ENCODE measurements at regions not wholly inside any gene's neighbourhood (a gene's known extent, or its start where the extent isn't known, plus 50 kb on each side); places are given as distances from the start of the nearest gene placed in this dataset.
A peak's percentile ranks its signal among the peaks of the same experiment; 100 is the strongest.

DNA sequence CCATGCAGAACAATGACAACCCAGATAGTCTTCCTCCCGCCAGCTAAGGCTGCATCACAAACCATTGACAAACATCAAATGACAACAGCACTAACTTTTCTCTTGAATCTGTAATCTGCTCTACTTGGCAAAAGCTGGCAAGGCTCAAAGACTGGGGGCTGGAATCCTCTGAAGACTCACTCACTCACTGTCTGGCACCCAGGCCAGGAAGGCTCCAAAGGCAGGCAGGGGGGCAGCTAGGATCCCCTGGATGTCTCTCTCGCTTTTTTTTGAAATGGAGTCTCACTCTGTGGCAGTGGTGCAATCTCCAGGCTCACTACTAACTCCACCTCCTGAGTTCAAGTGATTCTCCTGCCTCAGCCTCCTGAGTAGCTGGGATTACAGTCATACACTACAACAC is 159.7 kb upstream of the GPR26 start:
- ATAC-seq (ENCODE audit: low read depth in 2 of 2) (no peak), DNase-seq (no peak)
- Histone ChIP-seq H3K27me3 (ENCODE audit: control insufficient read depth, insufficient read depth, low read length) (no peaks in the 10 kb centered on the region), H3K4me3 (ENCODE audit: low read depth, low read length) (no peak overlapping the region), H3K9me3 (ENCODE audit: control insufficient read depth in 2 of 2, low read length in 2 of 2) (no peaks in the 10 kb centered on the region), H3K4me1 (ENCODE audit: control insufficient read depth, insufficient read depth, low read length, poor library complexity, severe bottlenecking) (no peaks in the 10 kb centered on the region), H3K36me3 (ENCODE audit: control insufficient read depth, insufficient read depth, low read length) (no peaks in the 10 kb centered on the region), H3K27ac (ENCODE audit: insufficient read depth, low read length, poor library complexity, severe bottlenecking) (no peak overlapping the region)
- H3K27me3 Mint-ChIP-seq, result no peaks in the 10 kb centered on the region
- no peak overlapping the region for H3K4me3 Mint-ChIP-seq
- H3K9me3 Mint-ChIP-seq, result peaks cover 0 to 4% (median 0%) of the 10 kb centered on the region in 7 donors
- H3K4me1 Mint-ChIP-seq, result no peaks in the 10 kb centered on the region
- no peak overlapping the region for H3K27ac Mint-ChIP-seq
- H3K36me3 Mint-ChIP-seq, result no peaks in the 10 kb centered on the region

DNA sequence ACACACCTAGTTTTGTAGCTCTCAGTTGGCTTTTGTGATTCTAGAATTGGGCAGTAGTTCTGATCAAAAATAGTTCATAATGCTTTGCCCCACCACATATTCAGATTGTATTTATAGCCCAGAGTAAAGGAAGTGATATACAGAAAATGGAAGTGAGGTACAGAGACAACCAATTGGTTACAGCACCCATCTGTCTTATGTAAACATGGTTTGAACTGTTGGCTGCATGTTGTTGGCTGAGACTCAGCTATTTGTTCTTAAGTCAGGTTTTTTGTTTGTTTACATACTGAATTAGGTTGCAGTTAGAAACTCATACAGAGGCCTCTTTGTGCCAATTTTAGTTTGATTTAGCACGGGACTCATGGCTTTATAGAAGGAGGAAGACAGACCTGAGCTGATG is 158.9 kb upstream of the GPR26 start:
- H3K27me3 Mint-ChIP-seq, result no peaks in the 10 kb centered on the region
- DNase-seq (no peak), ATAC-seq (ENCODE audit: low read depth in 2 of 2) (no peak)
- no peaks in the 10 kb centered on the region for H3K36me3 ChIP-seq (ENCODE audit: control insufficient read depth, insufficient read depth, low read length)
- no peaks in the 10 kb centered on the region for H3K4me1 ChIP-seq (ENCODE audit: control insufficient read depth, insufficient read depth, low read length, poor library complexity, severe bottlenecking)
- no peak overlapping the region for H3K27ac Mint-ChIP-seq
- H3K27me3 ChIP-seq (ENCODE audit: control insufficient read depth, insufficient read depth, low read length), result no peaks in the 10 kb centered on the region
- H3K4me1 Mint-ChIP-seq, result no peaks in the 10 kb centered on the region
- H3K9me3 ChIP-seq (ENCODE audit: control insufficient read depth in 2 of 2, low read length in 2 of 2), result no peaks in the 10 kb centered on the region
- H3K4me3 ChIP-seq (ENCODE audit: low read depth, low read length), result no peak overlapping the region
- H3K9me3 Mint-ChIP-seq, result peaks cover 0 to 4% (median 0%) of the 10 kb centered on the region in 7 donors
- H3K4me3 Mint-ChIP-seq, result no peak overlapping the region
- no peaks in the 10 kb centered on the region for H3K36me3 Mint-ChIP-seq
- no peak overlapping the region for H3K27ac ChIP-seq (ENCODE audit: insufficient read depth, low read length, poor library complexity, severe bottlenecking)

DNA sequence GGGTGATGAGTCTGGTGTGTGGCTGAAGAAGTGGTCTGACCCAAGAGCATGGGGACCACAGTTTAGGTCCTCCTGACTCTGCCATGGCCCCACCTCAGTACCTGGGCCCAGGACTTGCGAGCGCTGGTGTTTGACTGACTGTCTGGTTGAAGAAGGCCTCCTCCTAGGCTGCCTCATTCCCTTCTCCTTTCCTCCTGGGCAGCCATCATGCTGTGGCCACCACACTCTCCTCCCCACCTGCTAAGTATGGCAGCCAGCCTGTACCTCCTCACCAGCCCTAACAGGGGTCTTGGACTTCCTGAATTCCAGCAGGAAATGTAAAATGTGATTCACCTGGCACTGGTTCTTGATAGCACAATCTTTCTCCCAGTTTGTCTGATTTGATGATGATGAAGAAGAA is 156.8 kb upstream of the GPR26 start:
- Mint-ChIP-seq H3K4me3 (no peak overlapping the region), H3K9me3 (peaks cover 0 to 4% (median 0%) of the 10 kb centered on the region in 7 donors), H3K36me3 (no peaks in the 10 kb centered on the region), H3K27ac (no peak overlapping the region), H3K27me3 (no peaks in the 10 kb centered on the region), H3K4me1 (no peaks in the 10 kb centered on the region)
- Histone ChIP-seq H3K27ac (ENCODE audit: insufficient read depth, low read length, poor library complexity, severe bottlenecking) (no peak overlapping the region), H3K9me3 (ENCODE audit: control insufficient read depth in 2 of 2, low read length in 2 of 2) (no peaks in the 10 kb centered on the region), H3K4me1 (ENCODE audit: control insufficient read depth, insufficient read depth, low read length, poor library complexity, severe bottlenecking) (no peaks in the 10 kb centered on the region), H3K27me3 (ENCODE audit: control insufficient read depth, insufficient read depth, low read length) (no peaks in the 10 kb centered on the region), H3K4me3 (ENCODE audit: low read depth, low read length) (no peak overlapping the region), H3K36me3 (ENCODE audit: control insufficient read depth, insufficient read depth, low read length) (no peaks in the 10 kb centered on the region)
- ATAC-seq (ENCODE audit: low read depth in 2 of 2) (no peak), DNase-seq (no peak)

DNA sequence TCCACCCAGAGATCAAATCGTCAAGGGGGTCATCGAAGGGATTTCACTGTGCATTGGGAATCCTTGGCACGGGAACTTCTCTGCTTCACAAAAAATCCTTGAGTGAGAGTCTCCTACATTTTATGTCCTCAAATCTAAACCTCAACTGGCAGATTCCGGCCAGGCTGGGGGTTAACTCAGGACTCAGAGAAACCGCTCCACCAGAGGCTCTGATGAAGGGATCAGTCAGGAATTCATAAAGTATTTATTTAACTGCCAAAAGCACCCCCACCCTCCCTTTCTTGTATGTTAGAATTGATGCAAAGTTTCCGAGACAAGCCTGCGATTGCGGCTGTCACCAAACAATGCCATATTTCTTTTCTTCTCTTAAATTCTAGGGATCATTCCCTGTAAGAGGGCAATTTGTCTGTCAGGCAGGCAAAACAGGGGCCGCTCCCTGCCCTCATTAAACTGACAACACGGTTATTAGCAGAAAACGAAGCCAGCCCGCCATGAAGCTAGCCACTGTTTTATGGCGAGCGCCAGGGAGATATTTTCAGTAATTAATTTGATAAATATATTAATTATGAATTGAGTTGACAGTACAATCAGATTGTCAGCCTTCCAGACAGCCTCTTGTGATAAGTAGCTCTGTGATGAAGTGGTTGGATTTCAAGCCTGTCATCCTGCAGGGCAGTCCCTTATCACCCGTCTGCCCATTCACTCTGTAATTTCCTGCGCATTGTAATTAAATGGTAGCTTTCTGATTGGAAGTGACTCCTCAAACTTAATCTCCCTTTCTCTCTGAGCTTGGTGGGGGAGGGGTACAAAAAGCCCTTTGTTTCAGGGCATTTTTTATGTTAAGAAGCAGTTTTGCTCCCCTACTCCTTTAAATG is 153.0 kb upstream of the GPR26 start:
- H3K27ac ChIP-seq (ENCODE audit: insufficient read depth, low read length, poor library complexity, severe bottlenecking), result no peak overlapping the region
- H3K27me3 Mint-ChIP-seq, result no peaks in the 10 kb centered on the region
- DNase-seq (no peak), ATAC-seq (ENCODE audit: low read depth in 2 of 2) (no peak)
- H3K27ac Mint-ChIP-seq, result no peak overlapping the region
- H3K27me3 ChIP-seq (ENCODE audit: control insufficient read depth, insufficient read depth, low read length), result no peaks in the 10 kb centered on the region
- no peaks in the 10 kb centered on the region for H3K4me1 Mint-ChIP-seq
- H3K9me3 ChIP-seq (ENCODE audit: control insufficient read depth in 2 of 2, low read length in 2 of 2), result no peaks in the 10 kb centered on the region
- H3K4me1 ChIP-seq (ENCODE audit: control insufficient read depth, insufficient read depth, low read length, poor library complexity, severe bottlenecking), result no peaks in the 10 kb centered on the region
- no peak overlapping the region for H3K4me3 Mint-ChIP-seq
- no peaks in the 10 kb centered on the region for H3K36me3 ChIP-seq (ENCODE audit: control insufficient read depth, insufficient read depth, low read length)
- no peak overlapping the region for H3K4me3 ChIP-seq (ENCODE audit: low read depth, low read length)
- peaks cover 0 to 4% (median 0%) of the 10 kb centered on the region in 7 donors for H3K9me3 Mint-ChIP-seq
- no peaks in the 10 kb centered on the region for H3K36me3 Mint-ChIP-seq

DNA sequence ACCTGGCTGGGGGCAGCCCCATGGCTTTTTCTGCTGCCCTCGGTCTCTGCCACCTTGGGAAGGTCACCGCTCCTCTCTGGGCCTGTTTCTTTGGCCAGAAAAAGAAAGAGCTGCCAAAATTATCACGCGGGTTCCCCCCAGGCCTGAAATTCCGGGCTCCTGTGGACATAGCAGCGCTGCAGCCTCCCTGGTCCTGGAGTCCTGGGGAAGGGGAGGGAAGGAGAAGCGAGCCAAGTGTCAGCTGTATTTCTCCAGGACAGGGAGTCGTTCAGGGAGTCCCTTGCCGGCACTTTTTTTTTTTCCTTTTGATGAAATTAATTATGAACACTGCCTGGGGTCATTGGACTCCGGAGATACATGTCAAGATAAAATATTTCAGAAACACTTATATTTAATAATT is 152.3 kb upstream of the GPR26 start:
- no peaks in the 10 kb centered on the region for H3K27me3 Mint-ChIP-seq
- no peaks in the 10 kb centered on the region for H3K36me3 Mint-ChIP-seq
- no peaks in the 10 kb centered on the region for H3K27me3 ChIP-seq (ENCODE audit: control insufficient read depth, insufficient read depth, low read length)
- H3K4me3 ChIP-seq (ENCODE audit: low read depth, low read length), result no peak overlapping the region
- no peak overlapping the region for H3K4me3 Mint-ChIP-seq
- no peak overlapping the region for H3K27ac ChIP-seq (ENCODE audit: insufficient read depth, low read length, poor library complexity, severe bottlenecking)
- no peaks in the 10 kb centered on the region for H3K36me3 ChIP-seq (ENCODE audit: control insufficient read depth, insufficient read depth, low read length)
- peaks cover 0 to 4% (median 0%) of the 10 kb centered on the region in 7 donors for H3K9me3 Mint-ChIP-seq
- H3K4me1 Mint-ChIP-seq, result no peaks in the 10 kb centered on the region
- ATAC-seq (ENCODE audit: low read depth in 2 of 2) (no peak), DNase-seq (no peak)
- H3K27ac Mint-ChIP-seq, result no peak overlapping the region
- no peaks in the 10 kb centered on the region for H3K9me3 ChIP-seq (ENCODE audit: control insufficient read depth in 2 of 2, low read length in 2 of 2)
- H3K4me1 ChIP-seq (ENCODE audit: control insufficient read depth, insufficient read depth, low read length, poor library complexity, severe bottlenecking), result no peaks in the 10 kb centered on the region

DNA sequence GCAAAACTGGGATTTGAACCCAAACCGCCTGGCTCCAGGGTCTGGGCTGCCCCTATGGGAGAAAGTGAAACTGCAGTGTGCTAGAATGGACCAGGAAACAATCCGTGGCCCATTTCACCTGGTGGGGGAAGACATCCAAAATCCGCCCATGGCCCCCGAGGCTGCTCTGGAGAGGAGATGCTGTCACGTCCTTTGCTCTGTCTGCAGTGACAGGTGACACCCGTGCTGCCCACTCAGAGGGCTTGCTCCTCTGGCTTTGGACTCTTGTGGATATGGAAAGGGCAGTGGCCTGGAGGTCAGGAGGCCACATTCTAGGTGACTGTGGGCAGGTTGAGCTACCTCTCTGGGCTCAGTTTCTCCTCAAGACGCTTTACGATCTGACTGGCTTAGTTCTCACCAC is 151.2 kb upstream of the GPR26 start:
- no peaks in the 10 kb centered on the region for H3K27me3 Mint-ChIP-seq
- no peaks in the 10 kb centered on the region for H3K4me1 Mint-ChIP-seq
- DNase-seq (no peak), ATAC-seq (ENCODE audit: low read depth in 2 of 2) (no peak)
- Histone ChIP-seq H3K9me3 (ENCODE audit: control insufficient read depth in 2 of 2, low read length in 2 of 2) (no peaks in the 10 kb centered on the region), H3K27me3 (ENCODE audit: control insufficient read depth, insufficient read depth, low read length) (no peaks in the 10 kb centered on the region), H3K27ac (ENCODE audit: insufficient read depth, low read length, poor library complexity, severe bottlenecking) (no peak overlapping the region), H3K36me3 (ENCODE audit: control insufficient read depth, insufficient read depth, low read length) (no peaks in the 10 kb centered on the region), H3K4me3 (ENCODE audit: low read depth, low read length) (no peak overlapping the region), H3K4me1 (ENCODE audit: control insufficient read depth, insufficient read depth, low read length, poor library complexity, severe bottlenecking) (no peaks in the 10 kb centered on the region)
- no peak overlapping the region for H3K4me3 Mint-ChIP-seq
- H3K27ac Mint-ChIP-seq, result no peak overlapping the region
- H3K9me3 Mint-ChIP-seq, result peaks cover 0 to 2% (median 0%) of the 10 kb centered on the region in 7 donors
- no peaks in the 10 kb centered on the region for H3K36me3 Mint-ChIP-seq

DNA sequence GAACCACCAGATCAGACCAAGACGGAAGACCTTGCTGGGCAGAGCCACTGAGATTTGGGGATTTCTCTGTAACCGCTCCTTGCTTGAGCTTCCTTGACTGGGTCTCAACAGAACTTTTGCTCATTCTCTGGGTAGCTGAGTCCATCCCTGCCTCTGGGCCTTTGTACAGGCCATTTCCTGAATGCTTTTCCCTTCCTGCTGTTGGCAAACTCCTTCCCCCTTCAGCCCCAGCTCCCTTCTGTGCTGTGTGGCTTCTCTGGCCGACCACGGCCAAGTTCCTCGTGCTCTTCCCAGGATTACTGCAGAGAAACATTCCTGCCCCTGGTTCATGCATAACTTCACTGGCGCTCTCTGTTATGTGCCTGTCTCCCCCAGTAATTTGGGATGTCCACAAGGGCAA is 150.5 kb upstream of the GPR26 start:
- H3K36me3 ChIP-seq (ENCODE audit: control insufficient read depth, insufficient read depth, low read length), result no peaks in the 10 kb centered on the region
- no peak overlapping the region for H3K4me3 ChIP-seq (ENCODE audit: low read depth, low read length)
- H3K27ac ChIP-seq (ENCODE audit: insufficient read depth, low read length, poor library complexity, severe bottlenecking), result no peak overlapping the region
- DNase-seq, result no peak
- H3K9me3 ChIP-seq (ENCODE audit: control insufficient read depth in 2 of 2, low read length in 2 of 2), result no peaks in the 10 kb centered on the region
- Mint-ChIP-seq H3K4me1 (no peaks in the 10 kb centered on the region), H3K4me3 (no peak overlapping the region), H3K27me3 (no peaks in the 10 kb centered on the region), H3K36me3 (no peaks in the 10 kb centered on the region), H3K9me3 (peaks cover 0 to 2% (median 0%) of the 10 kb centered on the region in 7 donors), H3K27ac (no peak overlapping the region)
- H3K4me1 ChIP-seq (ENCODE audit: control insufficient read depth, insufficient read depth, low read length, poor library complexity, severe bottlenecking), result no peaks in the 10 kb centered on the region
- no peaks in the 10 kb centered on the region for H3K27me3 ChIP-seq (ENCODE audit: control insufficient read depth, insufficient read depth, low read length)
- no peak for ATAC-seq (ENCODE audit: low read depth in 2 of 2)

DNA sequence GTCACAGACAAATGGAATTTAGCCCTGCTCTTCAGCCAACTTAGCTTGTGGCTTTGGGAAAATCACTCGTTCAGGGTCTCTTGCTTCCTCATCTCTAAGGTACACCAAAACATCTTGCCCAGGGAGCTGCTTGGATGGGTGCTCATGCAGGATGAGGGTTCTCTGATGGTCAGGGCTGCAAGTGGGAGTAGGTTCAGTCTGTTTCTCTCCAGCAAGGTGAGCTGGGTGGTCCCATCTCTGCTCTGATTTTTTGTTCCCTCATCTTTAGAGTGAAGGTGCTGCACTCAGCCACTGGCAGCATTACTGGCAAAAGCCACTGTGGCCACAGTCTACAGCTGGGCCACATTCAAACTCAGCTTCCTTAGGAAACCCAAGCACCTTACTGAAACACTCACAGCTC is 149.9 kb upstream of the GPR26 start:
- Mint-ChIP-seq H3K4me3 (no peak overlapping the region), H3K27me3 (no peaks in the 10 kb centered on the region), H3K36me3 (no peaks in the 10 kb centered on the region), H3K4me1 (no peaks in the 10 kb centered on the region), H3K9me3 (no peaks in the 10 kb centered on the region), H3K27ac (peak overlapping the region in 1 of 3 donors; percentile 57)
- DNase-seq (no peak), ATAC-seq (ENCODE audit: low read depth in 2 of 2) (no peak)
- H3K36me3 ChIP-seq (ENCODE audit: control insufficient read depth, insufficient read depth, low read length), result no peaks in the 10 kb centered on the region
- H3K4me3 ChIP-seq (ENCODE audit: low read depth, low read length), result no peak overlapping the region
- H3K9me3 ChIP-seq (ENCODE audit: control insufficient read depth in 2 of 2, low read length in 2 of 2), result no peaks in the 10 kb centered on the region
- H3K4me1 ChIP-seq (ENCODE audit: control insufficient read depth, insufficient read depth, low read length, poor library complexity, severe bottlenecking), result no peaks in the 10 kb centered on the region
- H3K27me3 ChIP-seq (ENCODE audit: control insufficient read depth, insufficient read depth, low read length), result no peaks in the 10 kb centered on the region
- H3K27ac ChIP-seq (ENCODE audit: insufficient read depth, low read length, poor library complexity, severe bottlenecking), result no peak overlapping the region
